Neural cell (in vitro differentiated cells): ENCODE measurements at regions not wholly inside any gene's neighbourhood (a gene's known extent, or its start where the extent isn't known, plus 50 kb on each side); places are given as distances from the start of the nearest gene placed in this dataset.

Source experiments
- CTCF ChIP-seq: fragments of 450-650 bp; IDR thresholded peaks from 2 replicates; pipeline ENCODE4 v1.5.1; 2014; ENCODE audit warnings: antibody characterized with exemption, mild to moderate bottlenecking, moderate library complexity; ENCODE audit not compliant: poor library complexity, severe bottlenecking
- EP300 ChIP-seq: fragments of 450-650 bp; conservative IDR thresholded peaks from 2 replicates; pipeline ENCODE4 v1.6.1; 2014; ENCODE audit warnings: antibody characterized with exemption, mild to moderate bottlenecking, moderate library complexity; ENCODE audit not compliant: poor library complexity, severe bottlenecking
- EZH2 ChIP-seq: fragments of 200-600, 300-800 bp; shearing (Covaris generic), sonication (generic); IDR thresholded peaks from 2 replicates; pipeline ENCODE4 v1.6.1; 2014; ENCODE audit warnings: antibody characterized with exemption, low read length, borderline replicate concordance, mild to moderate bottlenecking; ENCODE audit not compliant: insufficient read depth, poor library complexity, severe bottlenecking
- MXI1 ChIP-seq: fragments of 450-650 bp; conservative IDR thresholded peaks from 2 replicates; pipeline ENCODE4 v1.6.1; 2014; ENCODE audit warnings: antibody characterized with exemption, mild to moderate bottlenecking; ENCODE audit not compliant: poor library complexity, severe bottlenecking
- RAD21 ChIP-seq: fragments of 450-650 bp; conservative IDR thresholded peaks from 2 replicates; pipeline ENCODE4 v1.6.1; 2014; ENCODE audit warnings: antibody characterized with exemption, mild to moderate bottlenecking, moderate library complexity

- no peak for TF ChIP-seq EZH2
- no peak for TF ChIP-seq CTCF
- TF ChIP-seq RAD21: no peak
- no peak for TF ChIP-seq MXI1
- no peak for TF ChIP-seq EP300
Observed at GRCh38 chr10:120736377-120736776, 114.8 kb upstream of the WDR11 start.
